Skin of body (tissue), 1 donor: ENCODE measurements at regions not wholly inside any gene's neighbourhood (a gene's known extent, or its start where the extent isn't known, plus 50 kb on each side); places are given as distances from the start of the nearest gene placed in this dataset.
A peak's percentile ranks its signal among the peaks of the same experiment; 100 is the strongest.
"Not testable (repeated sequence)": the region's sequence is repeated elsewhere in the genome, so short reads cannot be mapped to it uniquely, and the experiment has no call there.

ENCODE experiments used
- DNase-seq: peaks from one replicate; lab custom pipeline; 2025; lab: John Stamatoyannopoulos, UW

GRCh38 chr7:109456116-109456515 is 886.4 kb downstream of the DNAJB9 start:
- no peak for DNase-seq

- DNase-seq = no peak
These were observed 890.6 kb downstream of the DNAJB9 start for GRCh38 chr7:109460296-109460695.

- no peak for DNase-seq
These were observed 892.5 kb downstream of the DNAJB9 start for GRCh38 chr7:109462171-109462570.

GRCh38 chr7:109467729-109468128 is 898.1 kb downstream of the DNAJB9 start:
- not testable (repeated sequence) for DNase-seq

GRCh38 chr7:109473172-109473571 is 903.5 kb downstream of the DNAJB9 start:
- DNase-seq = no peak

GRCh38 chr7:109476409-109476808 is 906.7 kb downstream of the DNAJB9 start:
- DNase-seq = no peak

GRCh38 chr7:109479388-109479787 is 909.7 kb downstream of the DNAJB9 start:
- DNase-seq = no peak

- not testable (repeated sequence) for DNase-seq
These were observed 920.9 kb downstream of the DNAJB9 start for GRCh38 chr7:109490607-109491006.

GRCh38 chr7:109497053-109497452 is 927.4 kb downstream of the DNAJB9 start:
- no peak for DNase-seq

GRCh38 chr7:109498131-109498530 is 928.5 kb downstream of the DNAJB9 start:
- no peak for DNase-seq

GRCh38 chr7:109503421-109503820 is 933.7 kb downstream of the DNAJB9 start:
- DNase-seq = no peak

GRCh38 chr7:109522585-109522984 is 952.9 kb downstream of the DNAJB9 start:
- DNase-seq = no peak

GRCh38 chr7:109527833-109528232 is 958.2 kb downstream of the DNAJB9 start:
- DNase-seq = no peak

GRCh38 chr7:109529712-109530111 is 960.0 kb downstream of the DNAJB9 start:
- no peak for DNase-seq

- DNase-seq = no peak
These were observed 962.8 kb downstream of the DNAJB9 start for GRCh38 chr7:109532262-109532992.

- no peak for DNase-seq
These were observed 976.0 kb downstream of the DNAJB9 start for GRCh38 chr7:109545686-109546085.

GRCh38 chr7:109549471-109550193 is 980.0 kb downstream of the DNAJB9 start:
- DNase-seq = peak; percentile 70

- DNase-seq = no peak
These were observed 982.3 kb downstream of the DNAJB9 start for GRCh38 chr7:109552017-109552416.

GRCh38 chr7:109577265-109577664 is 1007.6 kb downstream of the DNAJB9 start:
- no peak for DNase-seq

GRCh38 chr7:109579901-109580300 is 1010.2 kb downstream of the DNAJB9 start:
- DNase-seq = no peak

GRCh38 chr7:109582211-109582610 is 1012.5 kb downstream of the DNAJB9 start:
- DNase-seq = no peak

GRCh38 chr7:109596948-109597347 is 1027.3 kb downstream of the DNAJB9 start:
- DNase-seq = not testable (repeated sequence)

GRCh38 chr7:109611656-109612055 is 1042.0 kb downstream of the DNAJB9 start:
- no peak for DNase-seq
